WTC11 (cell line): ENCODE measurements at regions not wholly inside any gene's neighbourhood (a gene's known extent, or its start where the extent isn't known, plus 50 kb on each side); places are given as distances from the start of the nearest gene placed in this dataset.
A peak's percentile ranks its signal among the peaks of the same experiment; 100 is the strongest.

Experiments
- ATAC-seq: fragments of 200-7000 bp; cut with Tn5 transposase; 2 replicates; pipeline ENCODE4 v1.10.0; 2021; ENCODE audit warnings: mild to moderate bottlenecking, moderate library complexity
- CTCF ChIA-PET: fragments of 300-600 bp; sonication (Branson Sonifier 250); formaldehyde crosslinking; loops from one replicate; lab custom pipeline; 2021; ENCODE audit warnings: antibody characterized with exemption; lab: Charles Lee
- POLR2A ChIA-PET: fragments of 350-600 bp; sonication (Branson Sonifier 250); formaldehyde crosslinking; loops from one replicate; lab custom pipeline; 2021; ENCODE audit warnings: antibody characterized with exemption; lab: Charles Lee
- DNase-seq: peaks from one replicate; pipeline ENCODE4 v3.0.0; 2021; ENCODE audit warnings: low spot score
- H3K27ac Mint-ChIP-seq: 2 replicates; pipeline ENCODE4 v1.8.0; 2021; ENCODE audit warnings: mixed read lengths
- H3K27me3 Mint-ChIP-seq: 2 replicates; pipeline ENCODE4 v1.8.0; 2021; ENCODE audit warnings: low read depth, mild to moderate bottlenecking, moderate library complexity, mixed read lengths
- H3K36me3 Mint-ChIP-seq: 2 replicates; pipeline ENCODE4 v1.8.0; 2021; ENCODE audit warnings: mixed read lengths
- H3K4me1 Mint-ChIP-seq: 2 replicates; pipeline ENCODE4 v1.8.0; 2022; ENCODE audit warnings: mixed read lengths
- H3K4me3 Mint-ChIP-seq: 2 replicates; pipeline ENCODE4 v1.8.0; 2021; ENCODE audit warnings: mild to moderate bottlenecking, moderate library complexity, mixed read lengths
- H3K9me3 Mint-ChIP-seq: 2 replicates; pipeline ENCODE4 v1.8.0; 2021; ENCODE audit warnings: mixed read lengths
- ATF6 ChIP-seq: sonication (generic); formaldehyde crosslinking; IDR thresholded peaks from 2 replicates; pipeline ENCODE4 v1.8.1; 2023; ENCODE audit warnings: mild to moderate bottlenecking, missing genetic modification reagents
- EMX1 ChIP-seq: fragments of 250-450 bp; sonication (Bioruptor Pico); IDR thresholded peaks from 2 replicates; pipeline ENCODE4 v1.8.0; 2021; ENCODE audit warnings: mild to moderate bottlenecking
- ETV6 ChIP-seq: sonication (generic); formaldehyde crosslinking; IDR thresholded peaks from 2 replicates; pipeline ENCODE4 v1.8.1; 2022; ENCODE audit warnings: mild to moderate bottlenecking, missing genetic modification reagents
- FOXP1 ChIP-seq: sonication (generic); formaldehyde crosslinking; IDR thresholded peaks from 2 replicates; pipeline ENCODE4 v1.8.0; 2022; ENCODE audit warnings: missing genetic modification reagents, mild to moderate bottlenecking, moderate library complexity, borderline replicate concordance
- KAT7 ChIP-seq: sonication (generic); formaldehyde crosslinking; IDR thresholded peaks from 2 replicates; pipeline ENCODE4 v1.8.1; 2023; ENCODE audit warnings: missing genetic modification reagents, mild to moderate bottlenecking, borderline replicate concordance
- MXD4 ChIP-seq: fragments of 250-450 bp; sonication (Bioruptor Pico); IDR thresholded peaks from 2 replicates; pipeline ENCODE4 v1.8.0; 2021; ENCODE audit warnings: mild to moderate bottlenecking, moderate library complexity, borderline replicate concordance
- NFATC4 ChIP-seq: fragments of 250-450 bp; sonication (Bioruptor Pico); IDR thresholded peaks from 2 replicates; pipeline ENCODE4 v1.9.0; 2021; ENCODE audit warnings: mild to moderate bottlenecking
- NFYB ChIP-seq: sonication (generic); formaldehyde crosslinking; conservative IDR thresholded peaks from 2 replicates; pipeline ENCODE4 v1.8.0; 2022; ENCODE audit warnings: low read depth, missing genetic modification reagents
- NR1H2 ChIP-seq: sonication (generic); formaldehyde crosslinking; IDR thresholded peaks from 2 replicates; pipeline ENCODE4 v1.9.0; 2021; ENCODE audit warnings: mild to moderate bottlenecking, moderate library complexity, missing genetic modification reagents
- NR2C2 ChIP-seq: sonication (generic); formaldehyde crosslinking; IDR thresholded peaks from 2 replicates; pipeline ENCODE4 v1.8.0; 2022; ENCODE audit warnings: mild to moderate bottlenecking, missing genetic modification reagents
- PREB ChIP-seq: sonication (generic); formaldehyde crosslinking; IDR thresholded peaks from 2 replicates; pipeline ENCODE4 v1.8.1; 2022; ENCODE audit warnings: mild to moderate bottlenecking, missing genetic modification reagents, moderate library complexity, borderline replicate concordance
- RELA ChIP-seq: sonication (generic); formaldehyde crosslinking; IDR thresholded peaks from 2 replicates; pipeline ENCODE4 v1.8.1; 2022; ENCODE audit warnings: missing genetic modification reagents, mild to moderate bottlenecking, borderline replicate concordance
- SMAD4 ChIP-seq: sonication (generic); formaldehyde crosslinking; IDR thresholded peaks from 2 replicates; pipeline ENCODE4 v1.8.0; 2022; ENCODE audit warnings: mild to moderate bottlenecking, missing genetic modification reagents
- USF2 ChIP-seq: sonication (generic); formaldehyde crosslinking; IDR thresholded peaks from 2 replicates; pipeline ENCODE4 v1.8.1; 2023; ENCODE audit warnings: mild to moderate bottlenecking, missing genetic modification reagents, moderate library complexity
- ZNF138 ChIP-seq: sonication (generic); formaldehyde crosslinking; conservative IDR thresholded peaks from 2 replicates; pipeline ENCODE4 v1.8.1; 2022; ENCODE audit warnings: mild to moderate bottlenecking, moderate library complexity, missing genetic modification reagents
- ZNF423 ChIP-seq: fragments of 250-450 bp; sonication (Bioruptor Pico); IDR thresholded peaks from 2 replicates; pipeline ENCODE4 v2.1.2; 2022; ENCODE audit warnings: mild to moderate bottlenecking, moderate library complexity
- ZNF512 ChIP-seq: sonication (generic); formaldehyde crosslinking; IDR thresholded peaks from 2 replicates; pipeline ENCODE4 v1.8.1; 2022; ENCODE audit warnings: missing genetic modification reagents, borderline replicate concordance
- TF ChIP-seq, protein P1 (sequence below): fragments of 250-450 bp; sonication (Bioruptor Pico); IDR thresholded peaks from 2 replicates; pipeline ENCODE4 v2.1.2; 2022; ENCODE audit warnings: mild to moderate bottlenecking, moderate library complexity
- TF ChIP-seq, protein P2 (sequence below): fragments of 250-450 bp; sonication (Bioruptor Pico); IDR thresholded peaks from 2 replicates; pipeline ENCODE4 v1.9.0; 2021; ENCODE audit warnings: mild to moderate bottlenecking
- TF ChIP-seq, protein P3 (sequence below): sonication (generic); formaldehyde crosslinking; IDR thresholded peaks from 2 replicates; pipeline ENCODE4 v1.8.0; 2022; ENCODE audit warnings: mild to moderate bottlenecking, missing genetic modification reagents

GRCh38 chr14:48598458-48598857, 923.1 kb upstream of the MDGA2 start:
- Mint-ChIP-seq H3K36me3 (peaks cover 5% of the 10 kb centered on the region; the same call in 1 of the 2 replicates), H3K27me3 (peaks cover 3% of the 10 kb centered on the region), H3K4me3 (no peak overlapping the region)
- no peak for TF ChIP-seq USF2
- TF ChIP-seq, protein P1, sequence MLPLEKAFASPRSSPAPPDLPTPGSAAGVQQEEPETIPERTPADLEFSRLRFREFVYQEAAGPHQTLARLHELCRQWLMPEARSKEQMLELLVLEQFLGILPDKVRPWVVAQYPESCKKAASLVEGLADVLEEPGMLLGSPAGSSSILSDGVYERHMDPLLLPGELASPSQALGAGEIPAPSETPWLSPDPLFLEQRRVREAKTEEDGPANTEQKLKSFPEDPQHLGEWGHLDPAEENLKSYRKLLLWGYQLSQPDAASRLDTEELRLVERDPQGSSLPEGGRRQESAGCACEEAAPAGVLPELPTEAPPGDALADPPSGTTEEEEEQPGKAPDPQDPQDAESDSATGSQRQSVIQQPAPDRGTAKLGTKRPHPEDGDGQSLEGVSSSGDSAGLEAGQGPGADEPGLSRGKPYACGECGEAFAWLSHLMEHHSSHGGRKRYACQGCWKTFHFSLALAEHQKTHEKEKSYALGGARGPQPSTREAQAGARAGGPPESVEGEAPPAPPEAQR, result no peak
- TF ChIP-seq SMAD4 (CRISPR knock-in tag), result no peak
- TF ChIP-seq PREB (CRISPR knock-in tag), result no peak
- TF ChIP-seq, all 79 proteins: peak for 0
- Mint-ChIP-seq H3K27ac (no peak overlapping the region), H3K9me3 (peaks cover 10% of the 10 kb centered on the region), H3K4me1 (no peaks in the 10 kb centered on the region)
- POLR2A ChIA-PET, result interaction anchor here (0.6 kb wide), 1 partner anchor 1787 kb away, joined by 6 read pairs; no protein-coding TSS in a partner anchor
- DNase-seq, result no peak
- no peak for ATAC-seq
- CTCF ChIA-PET, result no interaction called here

- ATAC-seq (peak; percentile 52), DNase-seq (no peak)
- peaks cover 30% of the 10 kb centered on the region for H3K4me1 Mint-ChIP-seq
- CTCF ChIA-PET, result no interaction called here
- no peak overlapping the region for H3K4me3 Mint-ChIP-seq
- POLR2A ChIA-PET, result no interaction called here
- H3K36me3 Mint-ChIP-seq, result no peaks in the 10 kb centered on the region
- peaks cover 5% of the 10 kb centered on the region for H3K9me3 Mint-ChIP-seq
- H3K27me3 Mint-ChIP-seq, result peaks cover 36% of the 10 kb centered on the region
- TF ChIP-seq USF2 (no peak), NFATC4 (CRISPR knock-in tag) (no peak), RELA (CRISPR knock-in tag) (no peak), KAT7 (CRISPR knock-in tag) (no peak), ZNF138 (CRISPR knock-in tag) (no peak), ZNF512 (CRISPR knock-in tag) (no peak)
- TF ChIP-seq, protein P2, sequence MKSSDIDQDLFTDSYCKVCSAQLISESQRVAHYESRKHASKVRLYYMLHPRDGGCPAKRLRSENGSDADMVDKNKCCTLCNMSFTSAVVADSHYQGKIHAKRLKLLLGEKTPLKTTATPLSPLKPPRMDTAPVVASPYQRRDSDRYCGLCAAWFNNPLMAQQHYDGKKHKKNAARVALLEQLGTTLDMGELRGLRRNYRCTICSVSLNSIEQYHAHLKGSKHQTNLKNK (CRISPR knock-in tag), result peak; percentile 82; the same call in 1 of the 2 replicates
- TF ChIP-seq, protein P3, sequence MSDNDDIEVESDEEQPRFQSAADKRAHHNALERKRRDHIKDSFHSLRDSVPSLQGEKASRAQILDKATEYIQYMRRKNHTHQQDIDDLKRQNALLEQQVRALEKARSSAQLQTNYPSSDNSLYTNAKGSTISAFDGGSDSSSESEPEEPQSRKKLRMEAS (CRISPR knock-in tag), result no peak
- H3K27ac Mint-ChIP-seq, result no peak overlapping the region
These were observed 910.7 kb upstream of the MDGA2 start for GRCh38 chr14:48586099-48586498.

DNA sequence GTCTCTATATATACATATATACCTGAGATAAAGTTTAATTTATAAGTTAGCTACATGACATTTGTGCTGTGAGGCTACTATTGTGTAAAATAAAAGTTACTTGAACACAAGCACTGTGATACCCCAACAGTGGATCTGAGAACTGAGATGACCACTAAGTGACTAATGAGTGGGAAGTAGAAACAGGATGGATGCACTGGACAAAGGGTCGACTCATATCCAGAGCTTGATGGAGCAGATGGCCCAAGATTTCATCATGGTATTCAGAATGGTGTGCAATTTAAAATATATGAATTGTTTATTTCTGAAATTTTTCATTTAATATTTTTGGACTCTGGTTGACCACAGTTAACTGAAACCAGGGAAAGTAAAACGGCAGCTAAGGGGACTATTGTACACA, 908.6 kb upstream of the MDGA2 start:
- TF ChIP-seq NR1H2 (no peak), FOXP1 (CRISPR knock-in tag) (no peak), NFYB (CRISPR knock-in tag) (no peak), ETV6 (CRISPR knock-in tag) (no peak), EMX1 (CRISPR knock-in tag) (no peak), ZNF423 (no peak), MXD4 (CRISPR knock-in tag) (no peak), ATF6 (CRISPR knock-in tag) (no peak), NR2C2 (CRISPR knock-in tag) (no peak)
- ChIA-PET POLR2A (no interaction called here), CTCF (no interaction called here)
- Mint-ChIP-seq H3K27ac (no peak overlapping the region), H3K36me3 (no peaks in the 10 kb centered on the region), H3K9me3 (peaks cover 5% of the 10 kb centered on the region), H3K4me1 (peaks cover 32% of the 10 kb centered on the region), H3K27me3 (peaks cover 15% of the 10 kb centered on the region), H3K4me3 (no peak overlapping the region)
- DNase-seq (no peak), ATAC-seq (no peak)
